A549 (cell line): ENCODE measurements at regions not wholly inside any gene's neighbourhood (a gene's known extent, or its start where the extent isn't known, plus 50 kb on each side); places are given as distances from the start of the nearest gene placed in this dataset.

ENCODE experiments used
- BHLHE40 ChIP-seq: IDR thresholded peaks from 2 replicates; pipeline ENCODE4 v1.6.1; 2012; ENCODE audit warnings: low read depth, low read length, inconsistent platforms
- CHD2 ChIP-seq: fragments of 150-350 bp; IDR thresholded peaks from 2 replicates; pipeline ENCODE4 v1.6.1; 2014; ENCODE audit warnings: low read length; ENCODE audit not compliant: partially characterized antibody
- HDAC2 ChIP-seq: fragments of 200-600 bp; sonication (generic); IDR thresholded peaks from 2 replicates; pipeline ENCODE4 v1.6.1; 2016
- MYC ChIP-seq: IDR thresholded peaks from 2 replicates; pipeline ENCODE4 v1.6.1; 2012; ENCODE audit warnings: mild to moderate bottlenecking, inconsistent platforms, low read length, improper control_type of control experiment, borderline replicate concordance
- POLR2A ChIP-seq: IDR thresholded peaks from 2 replicates; pipeline ENCODE4 v1.6.1; 2012; ENCODE audit warnings: mild to moderate bottlenecking, low read length
- RFX5 ChIP-seq: fragments of 450-650 bp; IDR thresholded peaks from 2 replicates; pipeline ENCODE4 v1.7.1; 2014; ENCODE audit warnings: antibody characterized with exemption, mild to moderate bottlenecking, moderate library complexity
- SMC3 ChIP-seq: fragments of >200 bp; sonication (Bioruptor Twin); formaldehyde crosslinking; IDR thresholded peaks from 3 replicates; pipeline ENCODE4 v1.6.1; 2018; ENCODE audit warnings: inconsistent platforms
- SREBF2 ChIP-seq: fragments of 450-650 bp; IDR thresholded peaks from 2 replicates; pipeline ENCODE4 v1.6.1; 2014; ENCODE audit warnings: mild to moderate bottlenecking, moderate library complexity
- TF ChIP-seq, protein P1 (sequence below): fragments of >200 bp; sonication (Bioruptor Twin); formaldehyde crosslinking; IDR thresholded peaks from 3 replicates; pipeline ENCODE4 v1.5.1; 2016
- TF ChIP-seq, protein P2 (sequence below): IDR thresholded peaks from 2 replicates; pipeline ENCODE4 v1.6.1; 2012

DNA sequence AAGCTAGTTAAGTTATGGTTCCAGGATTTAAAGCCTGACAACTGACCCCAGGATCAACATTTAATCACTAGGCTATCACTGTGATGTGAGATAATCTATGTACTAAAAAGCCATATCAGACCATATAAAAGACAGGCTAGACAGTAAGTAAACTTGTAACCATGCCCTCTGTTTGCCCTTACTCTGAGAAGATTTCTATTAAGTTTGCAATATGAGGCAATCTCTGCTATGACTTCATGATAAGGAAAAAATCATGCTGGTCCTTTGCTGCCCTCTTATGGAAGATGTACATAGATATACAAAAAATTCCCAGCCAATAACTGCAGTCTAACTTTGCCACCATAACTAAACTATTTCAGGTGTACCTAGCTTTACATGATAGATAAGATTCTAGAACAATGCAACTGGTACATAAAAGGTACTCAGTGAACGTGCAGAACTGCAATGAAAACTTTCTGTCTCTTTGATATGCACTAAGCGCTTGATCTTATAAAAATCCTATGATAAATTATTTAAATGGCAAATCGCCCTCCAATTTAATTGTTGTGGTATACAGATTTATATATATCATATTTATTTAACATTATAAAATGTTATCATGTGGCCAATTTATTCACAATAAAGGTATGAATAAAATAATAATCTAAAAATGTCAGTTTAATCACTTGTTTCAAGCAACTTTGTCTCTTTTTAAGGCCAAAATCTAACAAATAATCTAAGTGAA lies 70.5 kb downstream of the FAM217A start:
- TF ChIP-seq MYC: no peak
- TF ChIP-seq, protein P1, sequence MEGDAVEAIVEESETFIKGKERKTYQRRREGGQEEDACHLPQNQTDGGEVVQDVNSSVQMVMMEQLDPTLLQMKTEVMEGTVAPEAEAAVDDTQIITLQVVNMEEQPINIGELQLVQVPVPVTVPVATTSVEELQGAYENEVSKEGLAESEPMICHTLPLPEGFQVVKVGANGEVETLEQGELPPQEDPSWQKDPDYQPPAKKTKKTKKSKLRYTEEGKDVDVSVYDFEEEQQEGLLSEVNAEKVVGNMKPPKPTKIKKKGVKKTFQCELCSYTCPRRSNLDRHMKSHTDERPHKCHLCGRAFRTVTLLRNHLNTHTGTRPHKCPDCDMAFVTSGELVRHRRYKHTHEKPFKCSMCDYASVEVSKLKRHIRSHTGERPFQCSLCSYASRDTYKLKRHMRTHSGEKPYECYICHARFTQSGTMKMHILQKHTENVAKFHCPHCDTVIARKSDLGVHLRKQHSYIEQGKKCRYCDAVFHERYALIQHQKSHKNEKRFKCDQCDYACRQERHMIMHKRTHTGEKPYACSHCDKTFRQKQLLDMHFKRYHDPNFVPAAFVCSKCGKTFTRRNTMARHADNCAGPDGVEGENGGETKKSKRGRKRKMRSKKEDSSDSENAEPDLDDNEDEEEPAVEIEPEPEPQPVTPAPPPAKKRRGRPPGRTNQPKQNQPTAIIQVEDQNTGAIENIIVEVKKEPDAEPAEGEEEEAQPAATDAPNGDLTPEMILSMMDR: peak; percentile 63
- TF ChIP-seq SREBF2: no peak
- TF ChIP-seq SMC3: peak; percentile 50; the same call in 2 of the 3 replicates
- TF ChIP-seq POLR2A: no peak
- TF ChIP-seq, protein P2, sequence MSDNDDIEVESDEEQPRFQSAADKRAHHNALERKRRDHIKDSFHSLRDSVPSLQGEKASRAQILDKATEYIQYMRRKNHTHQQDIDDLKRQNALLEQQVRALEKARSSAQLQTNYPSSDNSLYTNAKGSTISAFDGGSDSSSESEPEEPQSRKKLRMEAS: no peak
- TF ChIP-seq HDAC2: no peak
- no peak for TF ChIP-seq CHD2
- no peak for TF ChIP-seq BHLHE40
- TF ChIP-seq RFX5: no peak
